EH (cell line): ENCODE measurements at regions not wholly inside any gene's neighbourhood (a gene's known extent, or its start where the extent isn't known, plus 50 kb on each side); places are given as distances from the start of the nearest gene placed in this dataset.

ENCODE experiments used
- DNase-seq: peaks from one replicate; pipeline ENCODE4 v3.0.0-alpha.2; 2015; ENCODE audit warnings: low read depth

GRCh38 chr11:80517701-80518100 is 1076.9 kb upstream of the TENM4 start:
- DNase-seq: no peak

GRCh38 chr11:80515097-80515496 is 1074.3 kb upstream of the TENM4 start:
- DNase-seq: no peak

- DNase-seq: no peak
Measured at GRCh38 chr11:80512491-80512890, 1071.7 kb upstream of the TENM4 start.

GRCh38 chr11:80505771-80506170 is 1064.9 kb upstream of the TENM4 start:
- no peak for DNase-seq

- DNase-seq: no peak
Measured at GRCh38 chr11:80503990-80504389, 1063.2 kb upstream of the TENM4 start.

GRCh38 chr11:80502511-80502910 is 1061.7 kb upstream of the TENM4 start:
- no peak for DNase-seq

- no peak for DNase-seq
Measured at GRCh38 chr11:80495116-80495515, 1054.3 kb upstream of the TENM4 start.

GRCh38 chr11:80487952-80488351 is 1047.1 kb upstream of the TENM4 start:
- DNase-seq: no peak

- DNase-seq: no peak
Measured at GRCh38 chr11:80486678-80487077, 1045.8 kb upstream of the TENM4 start.

GRCh38 chr11:80477178-80477577 is 1036.3 kb upstream of the TENM4 start:
- DNase-seq: no peak

- no peak for DNase-seq
Measured at GRCh38 chr11:80473562-80473961, 1032.7 kb upstream of the TENM4 start.

- no peak for DNase-seq
Measured at GRCh38 chr11:80469871-80470270, 1029.0 kb upstream of the TENM4 start.

GRCh38 chr11:80466570-80466969 is 1025.7 kb upstream of the TENM4 start:
- DNase-seq: no peak

GRCh38 chr11:80462211-80462610 is 1021.4 kb upstream of the TENM4 start:
- no peak for DNase-seq

- no peak for DNase-seq
Measured at GRCh38 chr11:80458376-80458775, 1017.5 kb upstream of the TENM4 start.

GRCh38 chr11:80457823-80458222 is 1017.0 kb upstream of the TENM4 start:
- DNase-seq: no peak

- no peak for DNase-seq
Measured at GRCh38 chr11:80455818-80456217, 1015.0 kb upstream of the TENM4 start.

- no peak for DNase-seq
Measured at GRCh38 chr11:80451105-80451504, 1010.3 kb upstream of the TENM4 start.

- DNase-seq: no peak
Measured at GRCh38 chr11:80448709-80449108, 1007.9 kb upstream of the TENM4 start.

GRCh38 chr11:80443177-80443576 is 1002.3 kb upstream of the TENM4 start:
- no peak for DNase-seq

GRCh38 chr11:80441821-80442220 is 1001.0 kb upstream of the TENM4 start:
- no peak for DNase-seq

GRCh38 chr11:80440835-80441234 is 1000.0 kb upstream of the TENM4 start:
- DNase-seq: no peak

GRCh38 chr11:80436547-80436946 is 995.7 kb upstream of the TENM4 start:
- no peak for DNase-seq

- DNase-seq: no peak
Measured at GRCh38 chr11:80435345-80435744, 994.5 kb upstream of the TENM4 start.

GRCh38 chr11:80432057-80432456 is 991.2 kb upstream of the TENM4 start:
- no peak for DNase-seq
